HL-60 (cell line): ENCODE measurements at regions not wholly inside any gene's neighbourhood (a gene's known extent, or its start where the extent isn't known, plus 50 kb on each side); places are given as distances from the start of the nearest gene placed in this dataset.
A peak's percentile ranks its signal among the peaks of the same experiment; 100 is the strongest.

Source experiments
- DNase-seq, 2 experiments: peaks; one replicate each; pipeline ENCODE4 v3.0.0-alpha.2; 2010 to 2020; ENCODE audit warnings: low read depth in 1 of 2, low spot score in 1 of 2
- H3K27ac ChIP-seq: fragments of 250-450 bp; sonication (Bioruptor Pico); replicated peaks from 2 replicates; pipeline ENCODE4 v1.5.1; 2020; ENCODE audit warnings: mild to moderate bottlenecking, moderate library complexity
- H3K27me3 ChIP-seq: fragments of 250-450 bp; sonication (Bioruptor Pico); 2 replicates; pipeline ENCODE4 v1.5.1; 2021; ENCODE audit warnings: mild to moderate bottlenecking, moderate library complexity; ENCODE audit not compliant: insufficient read depth, poor library complexity, severe bottlenecking
- H3K4me3 ChIP-seq: replicated peaks from 2 replicates; pipeline ENCODE4 v1.5.1; 2011; ENCODE audit warnings: mild to moderate bottlenecking, control low read depth, low read length; ENCODE audit not compliant: insufficient read depth
- CTCF ChIP-seq: IDR thresholded peaks from one replicate; pipeline ENCODE4 v1.5.1; 2011; ENCODE audit warnings: low read length, control low read depth, inconsistent platforms; ENCODE audit not compliant: insufficient read depth
- GABPA ChIP-seq: IDR thresholded peaks from 2 replicates; pipeline ENCODE4 v1.6.1; 2012; ENCODE audit warnings: low read depth
- POLR2AphosphoS5 ChIP-seq: IDR thresholded peaks from 2 replicates; pipeline ENCODE4 v1.6.1; 2012; ENCODE audit warnings: low read depth
- REST ChIP-seq: IDR thresholded peaks from 2 replicates; pipeline ENCODE4 v1.6.1; 2012; ENCODE audit warnings: low read depth; ENCODE audit not compliant: insufficient replicate concordance
- SPI1 ChIP-seq: IDR thresholded peaks from 2 replicates; pipeline ENCODE4 v1.6.1; 2012; ENCODE audit warnings: low read depth, mild to moderate bottlenecking, borderline replicate concordance

- no peaks in the 10 kb centered on the region for H3K27me3 ChIP-seq
- TF ChIP-seq POLR2AphosphoS5 = no peak
- TF ChIP-seq GABPA = no peak
- TF ChIP-seq REST = no peak
- no peak for TF ChIP-seq CTCF
- TF ChIP-seq SPI1 = no peak
- H3K27ac ChIP-seq = no peak overlapping the region
- no peak for DNase-seq
- H3K4me3 ChIP-seq = no peak overlapping the region
Measured at GRCh38 chr13:30091691-30092090, 215.7 kb downstream of the KATNAL1 start.

GRCh38 chr13:30091035-30091434 is 216.3 kb downstream of the KATNAL1 start:
- no peak for DNase-seq
- Histone ChIP-seq H3K4me3 (no peak overlapping the region), H3K27ac (no peak overlapping the region), H3K27me3 (no peaks in the 10 kb centered on the region)
- TF ChIP-seq SPI1 = no peak
- no peak for TF ChIP-seq REST
- TF ChIP-seq GABPA = no peak
- no peak for TF ChIP-seq POLR2AphosphoS5
- TF ChIP-seq CTCF = no peak

GRCh38 chr13:30088312-30088855 is 219.0 kb downstream of the KATNAL1 start:
- TF ChIP-seq GABPA (0 out of 2 replicates have a peak, but pooled peaks have one; percentile 22), REST (no peak), POLR2AphosphoS5 (peak; percentile 78), CTCF (no peak), SPI1 (peak; percentile 82; the same call in 1 of the 2 replicates)
- peak overlapping the region; percentile 31 for H3K27ac ChIP-seq
- H3K27me3 ChIP-seq = no peaks in the 10 kb centered on the region
- DNase-seq = peak; percentile 54 to 79
- H3K4me3 ChIP-seq = no peak overlapping the region
